K562 (cell line): ENCODE measurements at regions not wholly inside any gene's neighbourhood (a gene's known extent, or its start where the extent isn't known, plus 50 kb on each side); places are given as distances from the start of the nearest gene placed in this dataset.

Experiments
- ATAC-seq: fragments of 200-7000 bp; cut with Tn5 transposase; 3 replicates; pipeline ENCODE4 v1.9.1; 2020; ENCODE audit warnings: moderate library complexity
- BruUV-seq: library from RNA; stranded (reverse); fragments of 400-500 nt; replicated peaks from 2 replicates; lab custom pipeline; 2021; lab: Mats Ljungman, UMichigan
- CTCF ChIA-PET: fragments of 300-600 bp; formaldehyde crosslinking; extraction: SDS; loops from one replicate; lab custom pipeline; 2021; ENCODE audit warnings: low intra/inter-chr PET ratio; lab: Yijun Ruan, JAX
- POLR2A ChIA-PET: fragments of 300-600, 350-650 bp; sonication (Branson Sonifier 250); formaldehyde crosslinking; extraction: SDS; loops from one replicate; lab custom pipeline; 2021; ENCODE audit warnings: antibody characterized with exemption, inconsistent platforms; lab: Yijun Ruan, JAX
- DNase-seq, 4 experiments: peaks; one replicate each; pipeline versions ENCODE4 v3.0.0 to v3.0.0-alpha.2; 2011 to 2018; ENCODE audit warnings: low spot score in 3 of 4, mixed read lengths in 3 of 4; ENCODE audit errors: extremely low read depth in 1 of 4
- FAIRE-seq: peaks from 2 replicates; lab custom pipeline; 2011; peaks lifted over from hg19 to GRCh38; lab: Jason Lieb, UNC
- H2AFZ ChIP-seq: 2 replicates; pipeline ENCODE4 v1.6.0; 2011; ENCODE audit warnings: low read depth, low read length, control low read depth, inconsistent platforms
- H3K27ac ChIP-seq: fragments of 200-600 bp; 3 replicates; pipeline ENCODE4 v1.8.0; 2011; ENCODE audit warnings: low read depth, mild to moderate bottlenecking, control low read depth, inconsistent platforms, low read length, moderate library complexity, mixed read lengths; ENCODE audit errors: extremely low read depth
- H3K27me3 ChIP-seq, 2 experiments: fragments of 300-600 bp in 1 of 2; 2 replicates in 1 of 2; 3 replicates in 1 of 2; pipeline versions ENCODE4 v1.6.0 to v1.8.0; 2011; ENCODE audit warnings: inconsistent platforms in 2 of 2, low read length in 2 of 2, mild to moderate bottlenecking in 1 of 2, mixed read lengths in 1 of 2, moderate library complexity in 1 of 2; ENCODE audit not compliant: control insufficient read depth in 2 of 2, insufficient read depth in 2 of 2
- H3K36me3 ChIP-seq: fragments of 300-600 bp; 3 replicates; pipeline ENCODE4 v1.8.0; 2011; ENCODE audit warnings: mild to moderate bottlenecking, low read length, inconsistent platforms; ENCODE audit not compliant: control insufficient read depth, insufficient read depth
- H3K4me1 ChIP-seq, 2 experiments: fragments of 200-600 bp in 1 of 2; replicated peaks in 1 of 2; 2 replicates in 1 of 2; 3 replicates in 1 of 2; pipeline versions ENCODE4 v1.5.1 to v1.8.0; 2011; ENCODE audit warnings: inconsistent platforms in 2 of 2, low read length in 2 of 2, mild to moderate bottlenecking in 1 of 2, mixed read lengths in 1 of 2, moderate library complexity in 1 of 2; ENCODE audit not compliant: control insufficient read depth in 2 of 2, insufficient read depth in 2 of 2
- H3K4me2 ChIP-seq: 2 replicates; pipeline ENCODE4 v1.6.1; 2011; ENCODE audit warnings: low read length, control low read depth, inconsistent platforms, mixed read lengths; ENCODE audit not compliant: insufficient read depth
- H3K4me3 ChIP-seq: fragments of 200-600 bp; sonication (generic), shearing (Covaris generic); 2 replicates; pipeline ENCODE4 v1.5.1; 2016; ENCODE audit warnings: control low read depth, inconsistent platforms
- H3K79me2 ChIP-seq: fragments of 200-600 bp; 3 replicates; pipeline ENCODE4 v1.8.0; 2011; ENCODE audit warnings: low read length, inconsistent platforms; ENCODE audit not compliant: control insufficient read depth, insufficient read depth
- H3K9ac ChIP-seq, 2 experiments: 2 replicates each; pipeline versions ENCODE4 v1.6.0 to v1.6.1; 2011; ENCODE audit warnings: low read depth in 2 of 2, low read length in 2 of 2, control low read depth in 1 of 2, inconsistent platforms in 1 of 2, mild to moderate bottlenecking in 1 of 2, mixed read lengths in 1 of 2; ENCODE audit not compliant: insufficient read depth in 1 of 2
- H3K9me1 ChIP-seq: one replicate; pipeline ENCODE4 v1.6.0; 2011; ENCODE audit warnings: inconsistent platforms, mild to moderate bottlenecking, low read length, moderate library complexity; ENCODE audit not compliant: control insufficient read depth, insufficient read depth
- H3K9me3 ChIP-seq: replicated peaks from 2 replicates; pipeline ENCODE4 v1.5.1; 2011; ENCODE audit warnings: low read depth, low read length, inconsistent platforms; ENCODE audit not compliant: control insufficient read depth, insufficient read depth
- H4K20me1 ChIP-seq: replicated peaks from 2 replicates; pipeline ENCODE4 v1.6.1; 2011; ENCODE audit warnings: low read length, inconsistent platforms, mixed read lengths; ENCODE audit not compliant: control insufficient read depth, insufficient read depth
- CBFA2T3 ChIP-seq: fragments of 450-650 bp; IDR thresholded peaks from 2 replicates; pipeline ENCODE4 v1.6.1; 2017
- COPS2 ChIP-seq: fragments of 450-650 bp; conservative IDR thresholded peaks from 2 replicates; pipeline ENCODE4 v1.6.1; 2016; ENCODE audit warnings: mild to moderate bottlenecking, moderate library complexity
- ETV6 ChIP-seq, 3 experiments: fragments of 150-350 bp in 1 of 3; sonication (generic) in 1 of 3; formaldehyde crosslinking in 1 of 3; IDR thresholded peaks; 2 replicates each; pipeline versions ENCODE4 v1.6.1 to v1.8.0; 2014 to 2022; ENCODE audit warnings: borderline replicate concordance in 2 of 3, low read depth in 2 of 3, antibody characterized with exemption in 1 of 3, low read length in 1 of 3, mild to moderate bottlenecking in 1 of 3, missing genetic modification reagents in 1 of 3
- POLR2H ChIP-seq: IDR thresholded peaks from 2 replicates; pipeline ENCODE4 v1.6.1; 2016; ENCODE audit warnings: missing genetic modification characterization, low read depth, mild to moderate bottlenecking, control low read depth, missing compliant biosample characterization, moderate library complexity
- PTBP1 ChIP-seq: fragments of 200-400 bp; formaldehyde crosslinking; IDR thresholded peaks from 2 replicates; pipeline ENCODE4 v1.6.1; 2017; ENCODE audit warnings: low read depth, low read length
- SNRNP70 ChIP-seq: fragments of 200-400 bp; formaldehyde crosslinking; optimal IDR thresholded peaks from 2 replicates; pipeline ENCODE3; 2017; ENCODE audit warnings: low read depth, low read length
- SP1 ChIP-seq: sonication (generic); formaldehyde crosslinking; IDR thresholded peaks from 2 replicates; pipeline ENCODE4 v1.8.1; 2022; ENCODE audit warnings: mild to moderate bottlenecking, missing genetic modification reagents
- YY1 ChIP-seq, 3 experiments: IDR thresholded peaks; 2 replicates each; pipeline ENCODE4 v1.6.1; 2011; ENCODE audit warnings: low read length in 2 of 3, mild to moderate bottlenecking in 2 of 3, moderate library complexity in 2 of 3, borderline replicate concordance in 1 of 3, control low read depth in 1 of 3, low read depth in 1 of 3; ENCODE audit not compliant: insufficient read depth in 3 of 3, insufficient replicate concordance in 2 of 3, control insufficient read depth in 1 of 3, insufficient read length in 1 of 3; ENCODE audit errors: extremely low read depth in 1 of 3
- ZNF354B ChIP-seq: fragments of 250-450 bp; sonication (Bioruptor Pico); IDR thresholded peaks from 2 replicates; pipeline ENCODE4 v1.4.0; 2020
- WGBS: fragments of 100-300 bp; shearing (Covaris generic); methylation state at CpG from one replicate; pipeline ENCODE4 v1.1.6; 2016; ENCODE audit warnings: low coverage, mixed read lengths; ENCODE audit not compliant: insufficient coverage; ENCODE audit errors: missing lambda C conversion rate; 5-methylcytosine and 5-hydroxymethylcytosine counted together
- in situ Hi-C: fragments of 300-500 bp; cut with MboI; formaldehyde crosslinking; loops from 4 replicates; pipeline ENCODE4 v1.15.0; 2018; ENCODE audit warnings: inconsistent platforms, mixed read lengths
- intact Hi-C: fragments of 100-400 bp; cut with micrococcal nuclease; formaldehyde crosslinking; loops from 2 replicates; pipeline ENCODE4 v1.14.2; 2022
- TF ChIP-seq, protein P1 (sequence below): sonication (generic); formaldehyde crosslinking; IDR thresholded peaks from 2 replicates; pipeline ENCODE4 v1.8.0; 2022; ENCODE audit warnings: mild to moderate bottlenecking, missing genetic modification reagents

DNA sequence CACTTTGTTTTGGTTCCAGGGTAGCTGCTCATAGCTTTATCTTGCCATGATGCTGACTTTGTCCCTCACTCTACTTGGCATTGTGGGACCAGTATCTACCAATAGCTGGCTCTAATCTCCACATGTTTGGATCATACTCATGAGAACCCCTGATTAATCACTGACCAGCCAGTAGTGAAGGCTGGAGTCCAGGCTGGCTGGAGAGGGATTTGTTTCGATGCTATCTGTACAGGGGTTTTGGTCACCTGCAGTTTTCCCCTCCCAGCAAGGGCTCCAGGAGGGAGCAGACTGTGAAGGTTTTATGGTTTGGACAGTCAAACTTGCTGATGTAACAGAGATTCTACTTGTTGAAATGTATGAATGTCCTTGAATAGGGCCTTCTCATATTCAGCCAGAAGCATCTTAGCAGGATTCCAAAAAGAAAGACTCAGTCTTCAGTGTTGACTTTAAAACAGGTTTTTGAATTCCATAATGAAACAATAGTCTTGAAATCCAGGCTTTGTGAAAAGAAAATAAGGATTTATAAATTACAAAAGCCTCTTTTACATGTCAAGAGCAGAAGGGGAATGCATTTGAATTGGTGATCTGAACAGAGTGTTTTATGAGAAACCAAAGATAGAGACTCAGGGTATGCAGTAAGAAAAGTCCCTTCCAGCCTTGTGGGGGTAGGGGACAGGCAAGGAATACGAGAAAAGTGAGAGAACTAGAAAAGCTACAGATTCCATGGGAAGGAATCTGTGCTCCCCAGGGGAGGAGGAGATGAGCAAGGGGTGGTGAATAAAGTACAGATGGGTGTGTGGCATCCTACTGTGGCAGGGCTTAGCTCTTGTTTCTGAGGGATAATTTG is 103.1 kb upstream of the SHISA3 start:
- ATAC-seq (no peak), FAIRE-seq (no peak), DNase-seq (no peak)
- Histone ChIP-seq H3K36me3 (no peaks in the 10 kb centered on the region), H3K4me1 (no peaks in the 10 kb centered on the region), H3K4me3 (no peak overlapping the region), H3K27ac (no peak overlapping the region), H3K27me3 (no peaks in the 10 kb centered on the region; a peak in 1 of 5 replicates), H2AFZ (no peak overlapping the region), H3K9me1 (no peaks in the 10 kb centered on the region), H3K9ac (no peak overlapping the region), H4K20me1 (no peaks in the 10 kb centered on the region), H3K79me2 (no peaks in the 10 kb centered on the region), H3K9me3 (no peaks in the 10 kb centered on the region), H3K4me2 (no peak overlapping the region)
- in situ Hi-C loops = no loop called here
- intact Hi-C loops = no loop called here
- TF ChIP-seq SP1 (CRISPR knock-in tag) = no peak
- no peak for TF ChIP-seq SNRNP70
- TF ChIP-seq YY1 (IDR thresholded peaks at IDR 0.05; ENCODE audit: borderline replicate concordance in 1 of 3, control insufficient read depth in 1 of 3, extremely low read depth in 1 of 3, insufficient read depth in 3 of 3, insufficient read length in 1 of 3, insufficient replicate concordance in 2 of 3, low read depth in 1 of 3, low read length in 2 of 3) = no peak
- no peak for TF ChIP-seq COPS2
- TF ChIP-seq ZNF354B (CRISPR knock-in tag) = no peak
- TF ChIP-seq CBFA2T3 = no peak
- TF ChIP-seq PTBP1 = no peak
- TF ChIP-seq, protein P1, sequence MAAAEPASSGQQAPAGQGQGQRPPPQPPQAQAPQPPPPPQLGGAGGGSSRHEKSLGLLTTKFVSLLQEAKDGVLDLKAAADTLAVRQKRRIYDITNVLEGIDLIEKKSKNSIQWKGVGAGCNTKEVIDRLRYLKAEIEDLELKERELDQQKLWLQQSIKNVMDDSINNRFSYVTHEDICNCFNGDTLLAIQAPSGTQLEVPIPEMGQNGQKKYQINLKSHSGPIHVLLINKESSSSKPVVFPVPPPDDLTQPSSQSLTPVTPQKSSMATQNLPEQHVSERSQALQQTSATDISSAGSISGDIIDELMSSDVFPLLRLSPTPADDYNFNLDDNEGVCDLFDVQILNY = no peak
- TF ChIP-seq POLR2H (tag) = no peak
- TF ChIP-seq ETV6 (IDR thresholded peaks at IDR 0.05; ENCODE audit: borderline replicate concordance in 1 of 2, low read depth in 2 of 2, low read length in 1 of 2) = no peak
- TF ChIP-seq ETV6 (CRISPR knock-in tag; IDR thresholded peaks at IDR 0.05; ENCODE audit: borderline replicate concordance) = no peak
- no TSS peak for BruUV-seq
- POLR2A ChIA-PET = interaction anchor here (1.4 kb wide), 1 partner anchor 10 kb away, joined by 5 read pairs; no protein-coding TSS in a partner anchor
- CTCF ChIA-PET = no interaction called here
- WGBS = 0% methylated on average over 2 of the region's 2 CpGs
